ENCODE measurements at regions not wholly inside any gene's neighbourhood (a gene's known extent, or its start where the extent isn't known, plus 50 kb on each side); places are given as distances from the start of the nearest gene placed in this dataset.

GRCh38 chr10:128642502-128642901 lies 516.3 kb upstream of the MKI67 start:
- H3K27ac ChIP-seq: no peak overlapping the region
- H3K9me3 ChIP-seq: no peaks in the 10 kb centered on the region
- TF ChIP-seq, protein P1, sequence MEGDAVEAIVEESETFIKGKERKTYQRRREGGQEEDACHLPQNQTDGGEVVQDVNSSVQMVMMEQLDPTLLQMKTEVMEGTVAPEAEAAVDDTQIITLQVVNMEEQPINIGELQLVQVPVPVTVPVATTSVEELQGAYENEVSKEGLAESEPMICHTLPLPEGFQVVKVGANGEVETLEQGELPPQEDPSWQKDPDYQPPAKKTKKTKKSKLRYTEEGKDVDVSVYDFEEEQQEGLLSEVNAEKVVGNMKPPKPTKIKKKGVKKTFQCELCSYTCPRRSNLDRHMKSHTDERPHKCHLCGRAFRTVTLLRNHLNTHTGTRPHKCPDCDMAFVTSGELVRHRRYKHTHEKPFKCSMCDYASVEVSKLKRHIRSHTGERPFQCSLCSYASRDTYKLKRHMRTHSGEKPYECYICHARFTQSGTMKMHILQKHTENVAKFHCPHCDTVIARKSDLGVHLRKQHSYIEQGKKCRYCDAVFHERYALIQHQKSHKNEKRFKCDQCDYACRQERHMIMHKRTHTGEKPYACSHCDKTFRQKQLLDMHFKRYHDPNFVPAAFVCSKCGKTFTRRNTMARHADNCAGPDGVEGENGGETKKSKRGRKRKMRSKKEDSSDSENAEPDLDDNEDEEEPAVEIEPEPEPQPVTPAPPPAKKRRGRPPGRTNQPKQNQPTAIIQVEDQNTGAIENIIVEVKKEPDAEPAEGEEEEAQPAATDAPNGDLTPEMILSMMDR (IDR thresholded peaks at IDR 0.05): no peak
- H3K27me3 ChIP-seq: no peaks in the 10 kb centered on the region
- no peaks in the 10 kb centered on the region for H3K4me1 ChIP-seq (ENCODE audit: control insufficient read depth in 1 of 2, insufficient read depth in 1 of 2, low read depth in 1 of 2, low read length in 1 of 2)
- H3K36me3 ChIP-seq: no peaks in the 10 kb centered on the region
- H3K4me3 ChIP-seq (ENCODE audit: low read depth in 1 of 2, low read length in 1 of 2): no peak overlapping the region

DNA sequence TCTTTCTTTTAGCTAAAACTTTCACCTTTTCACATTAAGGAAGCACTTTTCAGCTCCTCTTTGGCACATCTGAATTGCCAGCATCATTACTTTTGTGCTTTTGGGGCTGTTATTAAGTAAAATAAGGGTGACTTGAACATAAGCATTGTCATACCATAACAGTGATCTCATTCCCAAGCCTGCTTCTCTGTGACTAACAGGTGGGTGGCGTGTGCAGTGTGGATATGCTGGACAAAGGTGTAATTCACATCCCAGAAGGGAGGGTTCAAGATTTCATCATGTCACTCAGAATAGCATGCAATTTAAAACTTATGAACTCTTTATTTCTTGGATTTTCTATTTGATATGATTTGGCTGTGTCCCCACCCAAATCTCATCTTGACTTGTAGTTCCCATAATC lies 517.4 kb upstream of the MKI67 start:
- Histone ChIP-seq H3K4me1 (ENCODE audit: control insufficient read depth in 1 of 2, insufficient read depth in 1 of 2, low read depth in 1 of 2, low read length in 1 of 2) (no peaks in the 10 kb centered on the region), H3K27me3 (no peaks in the 10 kb centered on the region), H3K9me3 (no peaks in the 10 kb centered on the region), H3K4me3 (ENCODE audit: low read depth in 1 of 2, low read length in 1 of 2) (no peak overlapping the region), H3K27ac (no peak overlapping the region), H3K36me3 (no peaks in the 10 kb centered on the region)
- TF ChIP-seq, protein P1 (IDR thresholded peaks at IDR 0.05): no peak

GRCh38 chr10:128645486-128645885 lies 519.3 kb upstream of the MKI67 start:
- Histone ChIP-seq H3K4me3 (ENCODE audit: low read depth in 1 of 2, low read length in 1 of 2) (no peak overlapping the region), H3K27ac (no peak overlapping the region)
- TF ChIP-seq, protein P1 (IDR thresholded peaks at IDR 0.05): no peak

DNA sequence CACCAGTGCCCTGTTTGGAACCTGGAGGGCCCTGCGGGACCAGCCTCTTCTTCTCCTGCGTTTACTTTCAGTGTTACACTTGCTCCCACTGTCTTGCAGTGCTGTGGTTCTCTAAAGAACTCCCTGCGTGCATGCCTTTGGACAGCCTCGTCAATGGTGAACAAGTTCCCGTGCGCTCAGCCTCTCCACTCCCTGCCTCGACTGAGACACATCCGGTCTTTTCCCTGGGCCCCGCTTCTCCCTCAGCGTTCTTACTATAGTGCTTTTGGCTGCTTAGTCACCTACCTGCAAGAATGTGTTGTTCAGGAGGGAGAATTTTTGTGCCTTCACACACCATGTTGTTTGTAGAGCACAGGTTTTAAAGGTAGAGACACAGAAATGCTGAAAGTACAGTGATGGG lies 520.7 kb upstream of the MKI67 start:
- Histone ChIP-seq H3K4me1 (ENCODE audit: control insufficient read depth in 1 of 2, insufficient read depth in 1 of 2, low read depth in 1 of 2, low read length in 1 of 2) (no peaks in the 10 kb centered on the region), H3K9me3 (no peaks in the 10 kb centered on the region), H3K36me3 (no peaks in the 10 kb centered on the region), H3K27me3 (no peaks in the 10 kb centered on the region), H3K27ac (no peak overlapping the region), H3K4me3 (ENCODE audit: low read depth in 1 of 2, low read length in 1 of 2) (no peak overlapping the region)
- TF ChIP-seq, protein P1 (IDR thresholded peaks at IDR 0.05): no peak

More at GRCh38 chr10:128645486-128645885, 519.3 kb upstream of the MKI67 start:
- Histone ChIP-seq H3K36me3 (no peaks in the 10 kb centered on the region), H3K4me1 (ENCODE audit: control insufficient read depth in 1 of 2, insufficient read depth in 1 of 2, low read depth in 1 of 2, low read length in 1 of 2) (no peaks in the 10 kb centered on the region), H3K9me3 (no peaks in the 10 kb centered on the region), H3K27me3 (no peaks in the 10 kb centered on the region)

GRCh38 chr10:128657548-128657947 lies 531.3 kb upstream of the MKI67 start:
- Histone ChIP-seq H3K4me3 (ENCODE audit: low read depth in 1 of 2, low read length in 1 of 2) (no peak overlapping the region), H3K27ac (no peak overlapping the region), H3K4me1 (ENCODE audit: control insufficient read depth in 1 of 2, insufficient read depth in 1 of 2, low read depth in 1 of 2, low read length in 1 of 2) (no peaks in the 10 kb centered on the region), H3K27me3 (no peaks in the 10 kb centered on the region), H3K9me3 (no peaks in the 10 kb centered on the region), H3K36me3 (no peaks in the 10 kb centered on the region)
- TF ChIP-seq, protein P1 (IDR thresholded peaks at IDR 0.05): no peak

- Histone ChIP-seq H3K36me3 (no peaks in the 10 kb centered on the region), H3K27me3 (no peaks in the 10 kb centered on the region), H3K9me3 (no peaks in the 10 kb centered on the region), H3K4me3 (ENCODE audit: low read depth in 1 of 2, low read length in 1 of 2) (no peak overlapping the region), H3K4me1 (ENCODE audit: control insufficient read depth in 1 of 2, insufficient read depth in 1 of 2, low read depth in 1 of 2, low read length in 1 of 2) (no peaks in the 10 kb centered on the region), H3K27ac (no peak overlapping the region)
- TF ChIP-seq, protein P1 (IDR thresholded peaks at IDR 0.05): no peak
Observed at GRCh38 chr10:128660726-128661125, 534.5 kb upstream of the MKI67 start.
